ENCODE measurements at regions not wholly inside any gene's neighbourhood (a gene's known extent, or its start where the extent isn't known, plus 50 kb on each side); places are given as distances from the start of the nearest gene placed in this dataset.

GRCh38 chr3:159923336-159923735 lies 65.3 kb upstream of the IL12A start:
- H3K4me3 ChIP-seq (ENCODE audit: low read length): no peak overlapping the region
- TF ChIP-seq ZNF274 (IDR thresholded peaks at IDR 0.05; ENCODE audit: low read depth, low read length): no peak

DNA sequence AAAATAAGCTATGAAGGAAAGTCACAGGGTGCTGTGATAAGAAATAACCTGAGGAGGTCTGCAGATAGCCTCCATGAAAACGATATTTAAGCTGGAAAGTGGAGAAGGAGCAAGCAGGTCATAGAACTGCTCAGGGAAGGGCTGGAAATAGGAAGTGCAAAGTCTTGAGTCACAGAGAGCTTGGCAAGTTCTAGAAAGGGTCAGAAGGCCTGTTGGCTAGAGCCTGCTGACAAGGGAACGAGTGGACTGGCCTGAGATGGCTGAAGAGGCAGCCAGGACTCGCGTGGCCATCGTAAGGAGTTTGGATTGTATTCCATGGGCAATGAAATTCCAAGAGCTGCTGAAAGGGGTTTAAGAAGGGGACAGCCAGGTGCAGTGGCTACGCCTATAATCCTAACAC lies 64.7 kb upstream of the IL12A start:
- TF ChIP-seq ZNF274 (IDR thresholded peaks at IDR 0.05; ENCODE audit: low read depth, low read length): no peak
- H3K4me3 ChIP-seq (ENCODE audit: low read length): no peak overlapping the region

GRCh38 chr3:159924411-159924810 lies 64.2 kb upstream of the IL12A start:
- TF ChIP-seq ZNF274 (IDR thresholded peaks at IDR 0.05; ENCODE audit: low read depth, low read length): no peak
- H3K4me3 ChIP-seq (ENCODE audit: low read length): no peak overlapping the region

GRCh38 chr3:159925248-159925647 lies 63.4 kb upstream of the IL12A start:
- TF ChIP-seq ZNF274 (IDR thresholded peaks at IDR 0.05; ENCODE audit: low read depth, low read length): no peak

DNA sequence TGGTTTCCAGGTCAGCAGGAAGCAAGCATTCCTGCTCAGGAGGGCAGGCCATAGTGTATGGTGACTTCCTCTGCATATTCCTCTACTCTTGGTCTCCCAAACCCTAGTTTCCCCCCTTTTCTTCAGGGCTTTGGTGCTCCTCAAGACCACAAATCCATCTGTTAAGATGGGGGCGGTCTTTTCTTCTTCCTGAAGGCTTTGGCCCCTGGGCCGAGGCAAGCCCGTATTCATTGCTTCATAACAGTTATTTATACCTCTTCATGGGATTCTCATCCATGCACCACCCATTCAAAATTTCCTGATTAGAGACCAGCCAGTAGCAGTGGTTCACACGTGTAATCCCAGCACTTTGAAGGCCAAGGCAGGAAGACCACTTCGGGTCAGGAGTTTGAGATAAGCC lies 62.1 kb upstream of the IL12A start:
- no peak for TF ChIP-seq ZNF274 (IDR thresholded peaks at IDR 0.05; ENCODE audit: low read depth, low read length)
- no peak overlapping the region for H3K4me3 ChIP-seq (ENCODE audit: low read length)

More at GRCh38 chr3:159925248-159925647, 63.4 kb upstream of the IL12A start:
- no peak overlapping the region for H3K4me3 ChIP-seq (ENCODE audit: low read length)

DNA sequence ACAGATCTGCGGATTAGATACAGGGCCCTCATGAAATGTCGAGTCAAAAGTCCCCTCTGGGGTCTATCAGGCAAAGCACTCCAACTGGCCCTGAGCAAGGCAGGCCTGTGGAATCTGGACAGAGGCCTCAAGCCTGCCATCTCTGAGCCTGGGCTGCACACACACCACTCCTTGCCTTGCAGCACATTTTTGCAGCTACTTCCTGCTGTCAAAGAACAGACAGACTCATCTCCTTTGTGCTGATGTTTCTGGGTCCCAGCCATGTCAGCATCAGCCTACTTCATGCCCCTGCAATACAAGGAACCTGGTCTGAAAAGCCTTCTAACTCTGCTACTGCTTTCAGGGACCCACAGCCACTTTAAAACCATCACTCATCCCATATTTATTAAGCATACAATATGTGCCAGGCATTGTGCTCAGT lies 60.6 kb upstream of the IL12A start:
- H3K4me3 ChIP-seq (ENCODE audit: low read length): no peak overlapping the region
- no peak for TF ChIP-seq ZNF274 (IDR thresholded peaks at IDR 0.05; ENCODE audit: low read depth, low read length)

DNA sequence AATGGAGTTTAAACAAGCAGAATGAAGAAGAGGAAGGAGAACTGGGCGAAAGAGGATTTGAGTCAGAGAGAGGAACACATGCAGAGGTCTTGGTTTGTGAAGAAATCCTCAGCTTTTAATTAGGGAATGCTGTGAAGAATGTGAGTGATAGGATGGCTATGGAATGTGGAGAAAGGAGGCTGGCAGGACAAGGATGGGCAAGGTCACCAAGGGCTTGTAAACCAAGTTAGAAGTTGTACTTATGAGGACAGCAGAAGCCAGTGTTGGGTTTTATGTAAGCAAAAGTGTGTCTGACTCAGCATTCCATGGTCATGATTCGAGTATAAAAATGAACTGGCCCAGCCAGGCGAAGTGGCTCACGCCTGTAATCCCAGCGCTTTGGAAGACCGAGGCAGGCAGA lies 60.0 kb upstream of the IL12A start:
- H3K4me3 ChIP-seq (ENCODE audit: low read length): no peak overlapping the region
- TF ChIP-seq ZNF274 (IDR thresholded peaks at IDR 0.05; ENCODE audit: low read depth, low read length): no peak

- no peak for TF ChIP-seq ZNF274 (IDR thresholded peaks at IDR 0.05; ENCODE audit: low read depth, low read length)
- H3K4me3 ChIP-seq (ENCODE audit: low read length): no peak overlapping the region
Observed at GRCh38 chr3:159929171-159930141, 59.2 kb upstream of the IL12A start.

DNA sequence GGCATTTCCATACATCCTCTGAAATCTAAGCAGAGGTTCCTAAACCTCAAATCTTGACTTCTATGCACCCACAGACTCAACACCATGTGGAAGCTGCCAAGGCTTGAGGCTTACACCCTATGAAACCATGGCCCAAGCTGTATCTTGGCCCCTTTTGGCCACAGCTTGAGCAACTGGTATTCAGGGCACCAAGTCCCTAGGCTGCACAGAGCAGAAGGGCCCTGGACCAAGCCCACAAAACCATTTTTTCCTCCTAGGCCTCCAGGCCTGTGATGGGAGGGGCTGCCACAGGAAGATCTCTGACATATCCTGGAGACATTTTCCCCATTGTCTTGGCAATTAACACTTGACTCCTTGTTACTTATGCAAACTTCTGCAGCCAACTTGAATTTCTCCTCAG lies 54.4 kb upstream of the IL12A start:
- TF ChIP-seq ZNF274 (IDR thresholded peaks at IDR 0.05; ENCODE audit: low read depth, low read length): no peak
- H3K4me3 ChIP-seq (ENCODE audit: low read length): no peak overlapping the region

GRCh38 chr3:159936541-159936940 lies 52.1 kb upstream of the IL12A start:
- TF ChIP-seq ZNF274 (IDR thresholded peaks at IDR 0.05; ENCODE audit: low read depth, low read length): no peak
- H3K4me3 ChIP-seq (ENCODE audit: low read length): no peak overlapping the region

DNA sequence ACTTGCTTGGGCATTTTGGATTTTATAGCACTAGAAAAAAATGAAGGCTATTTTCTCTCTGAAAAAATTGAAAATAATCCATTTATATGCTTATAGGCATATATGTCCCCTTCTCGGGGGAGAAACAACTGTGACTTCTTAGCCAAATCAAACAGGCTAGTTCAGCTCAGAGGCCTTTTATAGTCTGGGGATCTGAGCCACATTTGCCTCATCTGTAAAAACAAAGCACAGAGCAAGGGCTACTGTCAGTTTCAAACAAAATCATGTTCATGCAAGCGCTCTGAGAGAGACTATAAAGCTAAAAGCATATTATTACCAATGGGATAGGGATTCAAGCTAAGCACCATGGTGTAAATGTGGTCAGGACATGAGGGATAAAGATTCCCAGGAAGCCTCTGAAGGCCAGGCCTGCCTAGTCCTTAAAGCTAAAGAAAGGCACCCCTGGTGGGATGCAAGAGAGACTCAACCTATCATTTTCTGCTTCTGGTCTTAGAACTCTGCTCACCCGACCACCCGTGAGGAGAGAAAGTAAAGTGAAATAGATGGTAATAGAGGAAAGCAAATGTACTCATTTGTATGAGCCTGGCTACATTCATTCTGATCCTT lies 51.0 kb upstream of the IL12A start:
- no peak for TF ChIP-seq ZNF274 (IDR thresholded peaks at IDR 0.05; ENCODE audit: low read depth, low read length)
- no peak overlapping the region for H3K4me3 ChIP-seq (ENCODE audit: low read length)

GRCh38 chr3:159938714-159939113 lies 49.9 kb upstream of the IL12A start:
- no peak overlapping the region for H3K4me3 ChIP-seq (ENCODE audit: low read length)
- no peak for TF ChIP-seq ZNF274 (IDR thresholded peaks at IDR 0.05; ENCODE audit: low read depth, low read length)
